Stimulated activated CD8-positive, alpha-beta memory T cell treated with anti-CD3 and anti-CD28 coated beads, Interleukin-2, amount 100 ng/mL, for 48 hours (primary cell): ENCODE measurements at regions not wholly inside any gene's neighbourhood (a gene's known extent, or its start where the extent isn't known, plus 50 kb on each side); places are given as distances from the start of the nearest gene placed in this dataset.
"Not testable (repeated sequence)": the region's sequence is repeated elsewhere in the genome, so short reads cannot be mapped to it uniquely, and the experiment has no call there.

Experiments
- DNase-seq, 2 donors: peaks; one replicate each; pipeline ENCODE4 v3.0.0-alpha.2; 2020; ENCODE audit warnings: low read depth in 2 of 2

GRCh38 chr4:138892483-138893407, 122.8 kb upstream of the NOCT start:
- DNase-seq = no peak

GRCh38 chr4:138891631-138892031, 124.0 kb upstream of the NOCT start:
- no peak for DNase-seq

- no peak for DNase-seq
Measured at GRCh38 chr4:138890891-138891570, 124.5 kb upstream of the NOCT start.

GRCh38 chr4:138889216-138889615, 126.4 kb upstream of the NOCT start:
- no peak for DNase-seq

- DNase-seq = no peak
Measured at GRCh38 chr4:138887741-138888140, 127.8 kb upstream of the NOCT start.

- DNase-seq = no peak
Measured at GRCh38 chr4:138887341-138887740, 128.2 kb upstream of the NOCT start.

GRCh38 chr4:138879757-138880156, 135.8 kb upstream of the NOCT start:
- no peak for DNase-seq

GRCh38 chr4:138875891-138876608, 139.5 kb upstream of the NOCT start:
- DNase-seq = no peak

- DNase-seq = no peak
Measured at GRCh38 chr4:138871555-138871875, 144.1 kb upstream of the NOCT start.

GRCh38 chr4:138870737-138871554, 144.6 kb upstream of the NOCT start:
- peak in 1 of 2 donors; percentile 7 for DNase-seq

- no peak for DNase-seq
Measured at GRCh38 chr4:138869631-138870030, 145.9 kb upstream of the NOCT start.

GRCh38 chr4:138869165-138869564, 146.4 kb upstream of the NOCT start:
- DNase-seq = no peak

- no peak for DNase-seq
Measured at GRCh38 chr4:138868562-138868961, 147.0 kb upstream of the NOCT start.

GRCh38 chr4:138867404-138867803, 148.2 kb upstream of the NOCT start:
- no peak for DNase-seq

- no peak for DNase-seq
Measured at GRCh38 chr4:138866314-138866713, 149.3 kb upstream of the NOCT start.

GRCh38 chr4:138865765-138866164, 149.8 kb upstream of the NOCT start:
- no peak for DNase-seq

- no peak for DNase-seq
Measured at GRCh38 chr4:138864961-138865720, 150.4 kb upstream of the NOCT start.

GRCh38 chr4:138863160-138863559, 152.4 kb upstream of the NOCT start:
- DNase-seq = no peak

GRCh38 chr4:138861135-138861534, 154.4 kb upstream of the NOCT start:
- no peak for DNase-seq

- DNase-seq = not testable (repeated sequence)
Measured at GRCh38 chr4:138860357-138860756, 155.2 kb upstream of the NOCT start.

- no peak for DNase-seq
Measured at GRCh38 chr4:138859254-138859653, 156.3 kb upstream of the NOCT start.
